BLaER1 treated with 17β-estradiol and CSF1 and Interleukin-3, amounts not matched to agents 10 nM and 100 nM (cell line): ENCODE measurements at regions not wholly inside any gene's neighbourhood (a gene's known extent, or its start where the extent isn't known, plus 50 kb on each side); places are given as distances from the start of the nearest gene placed in this dataset.

ENCODE experiments used
- H3K27ac ChIP-seq, 11 experiments: shearing (Covaris generic); formaldehyde crosslinking; 2 replicates each; pipeline ENCODE4 v1.8.1; 2022
- H3K27me3 ChIP-seq, 11 experiments: shearing (Covaris generic); formaldehyde crosslinking; 2 replicates each; pipeline ENCODE4 v1.8.1; 2022
- H3K36me3 ChIP-seq, 11 experiments: shearing (Covaris generic); formaldehyde crosslinking; 2 replicates each; pipeline ENCODE4 v1.8.1; 2022
- H3K4me1 ChIP-seq, 10 experiments: shearing (Covaris generic); formaldehyde crosslinking; 2 replicates each; pipeline ENCODE4 v1.8.1; 2022
- H3K4me2 ChIP-seq, 11 experiments: shearing (Covaris generic); formaldehyde crosslinking; 2 replicates each; pipeline ENCODE4 v1.8.1; 2022
- H3K4me3 ChIP-seq, 10 experiments: shearing (Covaris generic); formaldehyde crosslinking; 2 replicates each; pipeline ENCODE4 v1.8.1; 2022
- H3K9ac ChIP-seq, 11 experiments: shearing (Covaris generic); formaldehyde crosslinking; 2 replicates each; pipeline ENCODE4 v1.8.1; 2022
- H3K9me3 ChIP-seq, 11 experiments: shearing (Covaris generic); formaldehyde crosslinking; replicated peaks in 1 of 11; 2 replicates each; pipeline ENCODE4 v1.8.1; 2022
- H4K20me1 ChIP-seq, 11 experiments: shearing (Covaris generic); formaldehyde crosslinking; 2 replicates each; pipeline ENCODE4 v1.8.1; 2022
- Cebpa-rat ChIP-seq, 11 experiments: shearing (Covaris generic); IDR thresholded peaks; 2 replicates each; pipeline ENCODE4 v1.8.1; 2022

DNA sequence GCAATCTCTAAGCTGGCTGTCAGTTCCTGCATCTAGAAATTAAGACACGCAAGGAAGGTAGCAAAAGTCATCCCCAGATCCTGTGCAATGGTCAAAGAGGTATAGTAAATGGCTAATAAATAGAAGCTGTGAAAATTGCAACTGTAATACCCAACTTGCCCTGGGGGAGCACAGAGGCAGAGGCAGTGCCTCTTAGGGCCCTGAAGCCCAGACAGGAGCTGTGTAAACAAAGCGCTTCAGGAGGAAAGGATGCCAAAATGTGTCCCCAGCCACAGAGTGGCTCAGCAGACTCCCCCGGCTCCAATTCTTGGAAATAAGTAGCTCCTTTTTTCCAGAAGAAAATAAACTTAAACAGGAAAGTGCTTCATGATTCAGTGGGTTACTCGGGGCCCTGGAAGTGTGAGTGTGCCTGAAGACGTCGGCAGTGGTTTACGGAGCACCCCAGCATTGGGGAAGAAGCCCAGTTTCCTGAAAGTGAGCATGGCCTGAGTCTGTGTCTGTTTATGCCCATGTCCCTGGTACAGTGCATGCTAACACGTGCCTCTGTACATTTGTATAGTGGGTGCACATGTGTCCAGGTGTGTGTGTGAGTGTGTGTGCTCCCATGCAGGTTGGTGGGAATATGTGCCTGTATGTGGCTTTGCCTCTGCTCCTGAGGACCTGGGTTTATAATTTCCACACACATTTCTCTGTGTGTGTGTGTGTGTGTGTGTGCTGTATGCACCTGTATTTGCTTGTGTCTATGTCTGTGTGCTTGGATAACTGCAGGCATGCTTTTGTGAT lies 246.7 kb downstream of the MAFB start:
- H3K4me3 ChIP-seq = no peak overlapping the region
- H3K4me2 ChIP-seq = peak overlapping the region in 3 of 11 experiments; percentile 69 to 76 (median 70); a peak in 6 of 22 replicates
- H3K4me1 ChIP-seq = peaks cover 1 to 73% (median 3%) of the 10 kb centered on the region in 10 experiments; a peak in 18 of 20 replicates
- H3K9ac ChIP-seq = peak overlapping the region in 1 of 11 experiments; percentile 37; a peak in 2 of 22 replicates
- H3K36me3 ChIP-seq = no peaks in the 10 kb centered on the region
- H3K27ac ChIP-seq = peak overlapping the region in 4 of 11 experiments; percentile 24 to 57 (median 42); a peak in 5 of 22 replicates
- no peaks in the 10 kb centered on the region for H3K27me3 ChIP-seq
- H3K9me3 ChIP-seq = no peaks in the 10 kb centered on the region
- H4K20me1 ChIP-seq = no peaks in the 10 kb centered on the region
- TF ChIP-seq Cebpa-rat (IDR thresholded peaks at IDR 0.05) = no peak

DNA sequence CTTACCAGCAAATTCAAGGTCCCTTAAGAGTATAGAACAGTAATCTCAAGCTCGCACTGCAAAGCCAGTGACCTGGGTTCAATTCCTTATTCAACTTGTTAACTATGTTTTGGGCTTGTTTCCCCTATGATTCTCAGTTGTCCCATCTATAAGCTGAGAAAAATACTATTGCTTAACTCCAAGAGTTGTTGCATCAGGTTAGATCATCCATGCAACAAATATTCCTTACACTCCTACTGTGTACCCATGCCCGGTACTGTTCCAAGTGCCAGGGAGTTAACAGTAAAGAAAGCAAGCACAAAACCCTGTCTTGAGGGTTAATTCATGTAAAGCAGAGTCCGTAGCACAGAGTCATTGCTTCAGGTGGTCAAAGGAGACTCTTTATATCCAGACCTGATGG lies 247.3 kb downstream of the MAFB start:
- Histone ChIP-seq H3K4me3 (no peak overlapping the region), H3K27ac (peak overlapping the region in 4 of 11 experiments; percentile 15 to 57 (median 34); a peak in 4 of 22 replicates), H3K4me2 (peak overlapping the region in 3 of 11 experiments; percentile 69 to 76 (median 70); a peak in 5 of 22 replicates), H3K27me3 (no peaks in the 10 kb centered on the region), H3K4me1 (peaks cover 0 to 73% (median 5%) of the 10 kb centered on the region in 10 experiments; a peak in 11 of 20 replicates), H3K36me3 (no peaks in the 10 kb centered on the region), H3K9ac (no peak overlapping the region), H4K20me1 (no peaks in the 10 kb centered on the region), H3K9me3 (no peaks in the 10 kb centered on the region)
- TF ChIP-seq Cebpa-rat (IDR thresholded peaks at IDR 0.05) = no peak

DNA sequence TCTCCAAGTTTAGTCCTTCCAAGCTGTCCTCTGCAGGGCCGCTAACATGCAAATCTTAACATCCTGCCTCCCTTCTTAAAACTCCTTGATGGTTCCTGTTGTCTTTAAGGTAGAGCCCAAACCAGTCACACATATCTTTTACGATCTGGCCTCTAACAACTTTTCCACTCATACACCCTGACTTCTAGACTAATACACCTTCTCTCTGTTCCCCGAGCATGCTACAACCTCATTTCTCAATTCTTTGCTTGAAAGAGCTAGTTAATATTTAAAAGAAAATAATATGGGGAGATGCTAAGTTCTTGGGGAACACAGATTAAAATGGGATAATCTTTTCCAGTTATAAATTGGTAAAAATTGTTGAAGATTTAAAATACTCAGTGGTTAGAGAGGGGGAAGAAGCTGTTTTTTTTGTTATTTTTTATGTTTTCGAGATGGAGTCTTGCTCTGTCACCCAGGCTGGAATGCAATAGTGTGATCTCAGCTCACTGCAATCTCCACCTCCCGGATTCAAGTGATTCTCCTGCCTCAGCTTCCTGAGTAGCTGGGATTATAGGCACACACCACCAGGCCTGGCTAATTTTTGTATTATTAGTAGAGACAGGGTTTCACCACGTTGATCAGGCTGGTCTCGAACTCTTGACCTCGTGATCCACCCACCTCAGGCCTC lies 250.7 kb downstream of the MAFB start:
- H3K9me3 ChIP-seq = no peaks in the 10 kb centered on the region
- no peak overlapping the region for H3K4me3 ChIP-seq
- H3K27me3 ChIP-seq = no peaks in the 10 kb centered on the region
- peak overlapping the region in 5 of 11 experiments; percentile 76 to 99 (median 89); a peak in 9 of 22 replicates for H3K27ac ChIP-seq
- peak overlapping the region in 3 of 11 experiments; percentile 75 to 87 (median 87); a peak in 6 of 22 replicates for H3K4me2 ChIP-seq
- H3K36me3 ChIP-seq = no peaks in the 10 kb centered on the region
- H4K20me1 ChIP-seq = no peaks in the 10 kb centered on the region
- H3K4me1 ChIP-seq = peaks cover 4 to 89% (median 23%) of the 10 kb centered on the region in 10 experiments; a peak in 16 of 20 replicates
- peak overlapping the region in 1 of 11 experiments; percentile 91; a peak in 2 of 22 replicates for H3K9ac ChIP-seq
- no peak for TF ChIP-seq Cebpa-rat (IDR thresholded peaks at IDR 0.05)

DNA sequence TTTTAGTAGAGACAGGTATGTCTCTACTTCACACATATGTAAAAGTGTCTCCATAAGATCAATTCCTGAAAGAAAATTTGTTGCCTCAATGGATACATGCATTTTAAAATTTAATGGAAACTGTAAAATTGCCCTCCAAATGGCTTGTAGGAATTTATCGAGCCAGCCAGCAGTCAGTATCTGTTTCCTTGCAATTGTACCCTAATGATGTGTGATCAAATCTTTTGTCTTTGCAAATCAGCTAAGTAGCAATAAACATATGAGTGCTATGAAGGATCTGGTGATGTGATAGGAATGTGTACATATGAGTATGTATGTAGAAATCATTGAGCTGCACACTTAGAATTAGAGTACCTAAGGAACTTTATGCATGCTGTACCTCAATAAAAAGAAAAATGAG lies 253.0 kb downstream of the MAFB start:
- peak overlapping the region in 7 of 11 experiments; percentile 17 to 87 (median 69); a peak in 13 of 22 replicates for H3K4me2 ChIP-seq
- H3K9ac ChIP-seq = peak overlapping the region in 4 of 11 experiments; percentile 63 to 91 (median 76); a peak in 6 of 22 replicates
- H4K20me1 ChIP-seq = no peaks in the 10 kb centered on the region
- H3K4me1 ChIP-seq = peaks cover 6 to 89% (median 37%) of the 10 kb centered on the region in 10 experiments; a peak in 16 of 20 replicates
- no peaks in the 10 kb centered on the region for H3K36me3 ChIP-seq
- H3K27me3 ChIP-seq = no peaks in the 10 kb centered on the region
- H3K4me3 ChIP-seq = no peak overlapping the region
- TF ChIP-seq Cebpa-rat (IDR thresholded peaks at IDR 0.05) = no peak
- H3K27ac ChIP-seq = peak overlapping the region in 5 of 11 experiments; percentile 76 to 99 (median 89); a peak in 9 of 22 replicates
- no peaks in the 10 kb centered on the region for H3K9me3 ChIP-seq

DNA sequence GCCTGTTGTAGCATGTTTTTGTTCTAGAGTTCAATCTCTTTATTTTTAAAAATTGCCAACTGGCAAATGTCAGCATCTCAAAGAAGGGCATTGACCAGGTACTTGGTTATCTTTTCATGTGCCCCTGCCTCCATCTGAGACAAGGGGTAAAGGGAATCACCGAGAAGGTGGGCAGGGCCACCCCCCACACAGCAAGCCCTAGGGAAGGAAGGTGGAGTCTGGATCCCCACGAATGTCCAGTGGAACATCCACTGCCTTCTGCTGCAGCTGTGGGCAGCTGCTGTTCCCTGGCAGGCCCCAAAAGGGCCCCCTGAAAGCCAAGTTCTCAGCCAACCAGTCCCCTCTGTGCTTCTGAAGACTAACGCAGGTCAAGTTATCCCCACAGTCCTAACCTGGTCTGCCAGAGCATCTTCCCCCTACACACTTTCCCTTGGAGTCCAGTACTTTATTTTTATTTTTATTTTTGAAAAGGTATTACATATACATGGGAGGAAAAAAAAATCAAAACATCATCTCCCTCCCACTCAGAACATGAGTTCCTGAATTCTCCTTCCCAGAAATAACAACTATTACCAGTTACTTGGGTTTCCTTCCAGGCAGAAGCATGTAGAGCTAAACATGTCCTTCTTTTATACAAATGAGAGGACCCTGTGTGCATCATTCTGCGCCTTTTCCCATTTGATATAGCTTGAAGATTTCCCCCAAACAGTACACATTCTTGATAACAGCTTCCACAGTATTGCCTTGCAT lies 253.7 kb downstream of the MAFB start:
- Histone ChIP-seq H3K27me3 (no peaks in the 10 kb centered on the region), H3K27ac (peak overlapping the region in 5 of 11 experiments; percentile 34 to 99 (median 89); a peak in 8 of 22 replicates), H4K20me1 (no peaks in the 10 kb centered on the region), H3K4me3 (no peak overlapping the region), H3K9me3 (no peaks in the 10 kb centered on the region), H3K36me3 (no peaks in the 10 kb centered on the region), H3K4me2 (peak overlapping the region in 5 of 11 experiments; percentile 62 to 87 (median 75); a peak in 8 of 22 replicates), H3K9ac (peak overlapping the region in 4 of 11 experiments; percentile 12 to 91 (median 76); a peak in 6 of 22 replicates), H3K4me1 (peaks cover 6 to 93% (median 37%) of the 10 kb centered on the region in 10 experiments; a peak in 16 of 20 replicates)
- no peak for TF ChIP-seq Cebpa-rat (IDR thresholded peaks at IDR 0.05)

DNA sequence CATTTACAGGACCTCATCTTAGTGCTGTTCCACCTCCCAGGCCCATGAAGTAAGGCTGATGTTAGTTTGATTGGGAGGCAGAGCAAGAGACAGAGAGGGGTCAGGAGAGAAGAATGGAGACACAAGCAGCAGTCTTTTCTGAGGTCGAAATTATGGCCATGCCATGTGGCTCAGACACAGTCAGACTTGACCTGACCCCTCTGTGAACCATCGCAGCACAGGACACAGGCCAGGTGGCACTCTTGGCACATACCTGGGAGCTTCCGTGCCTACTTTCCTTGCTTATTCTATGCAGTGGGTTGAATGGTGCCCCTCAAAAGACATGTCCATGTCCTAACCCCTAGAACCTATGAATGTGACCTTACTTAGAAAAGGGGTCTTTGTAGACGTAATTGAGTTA lies 254.9 kb downstream of the MAFB start:
- TF ChIP-seq Cebpa-rat (IDR thresholded peaks at IDR 0.05) = no peak
- no peaks in the 10 kb centered on the region for H3K27me3 ChIP-seq
- H3K9ac ChIP-seq = no peak overlapping the region
- H3K4me2 ChIP-seq = peak overlapping the region in 7 of 11 experiments; percentile 64 to 87 (median 77); a peak in 10 of 22 replicates
- no peaks in the 10 kb centered on the region for H4K20me1 ChIP-seq
- peaks cover 6 to 98% (median 37%) of the 10 kb centered on the region in 10 experiments; a peak in 16 of 20 replicates for H3K4me1 ChIP-seq
- no peaks in the 10 kb centered on the region for H3K36me3 ChIP-seq
- peak overlapping the region in 5 of 11 experiments; percentile 25 to 99 (median 89); a peak in 9 of 22 replicates for H3K27ac ChIP-seq
- H3K4me3 ChIP-seq = no peak overlapping the region
- no peaks in the 10 kb centered on the region for H3K9me3 ChIP-seq

DNA sequence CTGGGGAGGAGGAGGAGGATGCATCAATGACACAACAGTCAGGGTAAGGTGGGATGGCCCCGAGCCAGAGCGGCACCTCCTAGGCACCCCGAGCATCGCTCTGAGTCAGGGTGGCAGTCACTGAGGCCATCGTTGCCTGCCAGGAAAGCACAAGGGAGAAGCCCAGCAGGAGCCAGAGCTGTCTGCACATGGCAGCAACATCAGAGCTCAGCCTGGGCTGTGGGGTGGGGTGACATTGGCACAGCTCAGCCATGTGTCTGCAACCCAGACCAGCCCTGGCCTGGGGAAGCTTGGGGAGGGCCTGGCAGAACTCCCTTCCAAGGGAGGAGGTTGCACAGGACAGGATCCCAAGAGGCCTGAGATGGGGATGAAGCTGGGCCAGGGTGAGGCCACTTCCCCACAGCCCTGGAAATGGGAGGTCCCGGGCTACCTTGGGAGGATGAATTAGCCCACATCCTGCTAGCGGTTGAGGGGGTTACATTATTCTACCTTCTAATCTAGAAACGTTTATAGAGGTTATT lies 255.6 kb downstream of the MAFB start:
- H3K27me3 ChIP-seq = no peaks in the 10 kb centered on the region
- no peak overlapping the region for H3K4me3 ChIP-seq
- peaks cover 6 to 98% (median 37%) of the 10 kb centered on the region in 10 experiments; a peak in 16 of 20 replicates for H3K4me1 ChIP-seq
- no peaks in the 10 kb centered on the region for H3K9me3 ChIP-seq
- peak overlapping the region in 6 of 11 experiments; percentile 7 to 89 (median 32); a peak in 11 of 22 replicates for H3K27ac ChIP-seq
- H3K36me3 ChIP-seq = no peaks in the 10 kb centered on the region
- peak overlapping the region in 1 of 11 experiments; percentile 10; a peak in 1 of 22 replicates for H3K9ac ChIP-seq
- no peak for TF ChIP-seq Cebpa-rat (IDR thresholded peaks at IDR 0.05)
- peak overlapping the region; percentile 46 to 87 (median 67) for H3K4me2 ChIP-seq
- no peaks in the 10 kb centered on the region for H4K20me1 ChIP-seq

DNA sequence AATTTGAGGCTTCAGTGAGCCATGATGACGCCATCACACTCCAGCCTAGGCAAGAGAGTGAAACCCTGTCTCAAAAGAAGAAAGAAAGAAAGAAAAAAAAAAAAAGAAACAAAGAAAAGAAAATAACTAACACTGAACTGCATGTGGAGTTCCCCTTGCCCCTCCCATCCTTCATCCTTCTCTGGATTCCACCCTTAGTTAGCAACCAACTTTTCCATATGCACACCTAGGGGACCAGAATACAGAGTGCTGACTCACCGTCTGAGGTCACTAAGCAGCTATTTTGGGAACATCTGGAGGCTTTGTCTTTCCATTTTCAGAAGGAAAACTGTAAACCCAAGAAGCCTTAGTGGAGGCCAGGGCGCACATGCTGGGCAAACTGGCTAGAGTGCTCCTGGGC lies 257.4 kb downstream of the MAFB start:
- peak overlapping the region in 5 of 11 experiments; percentile 2 to 89 (median 6); a peak in 5 of 22 replicates for H3K27ac ChIP-seq
- no peaks in the 10 kb centered on the region for H3K27me3 ChIP-seq
- H3K4me3 ChIP-seq = no peak overlapping the region
- H3K9me3 ChIP-seq = no peaks in the 10 kb centered on the region
- no peak for TF ChIP-seq Cebpa-rat (IDR thresholded peaks at IDR 0.05)
- peak overlapping the region in 7 of 11 experiments; percentile 1 to 87 (median 52); a peak in 11 of 22 replicates for H3K4me2 ChIP-seq
- no peaks in the 10 kb centered on the region for H3K36me3 ChIP-seq
- no peaks in the 10 kb centered on the region for H4K20me1 ChIP-seq
- H3K9ac ChIP-seq = no peak overlapping the region
- H3K4me1 ChIP-seq = peaks cover 6 to 100% (median 30%) of the 10 kb centered on the region in 10 experiments; a peak in 16 of 20 replicates
